Activated CD4-positive, alpha-beta T cell treated with anti-CD3 and anti-CD28 coated beads, Interleukin-2, Interleukin-6, amounts not matched to agents 100 ng/mL and 50 ng/mL, durations not matched to agents 16 hours and 8 hours (primary cell): ENCODE measurements at regions not wholly inside any gene's neighbourhood (a gene's known extent, or its start where the extent isn't known, plus 50 kb on each side); places are given as distances from the start of the nearest gene placed in this dataset.

ENCODE experiments used
- DNase-seq: peaks from one replicate; pipeline ENCODE4 v3.0.0-alpha.2; 2020

- no peak for DNase-seq
Measured at GRCh38 chr2:21650569-21650968, 526.8 kb downstream of the TDRD15 start.

- no peak for DNase-seq
Measured at GRCh38 chr2:21655136-21655535, 531.4 kb downstream of the TDRD15 start.

- no peak for DNase-seq
Measured at GRCh38 chr2:21656330-21657075, 532.7 kb downstream of the TDRD15 start.

GRCh38 chr2:21657445-21657844 lies 533.7 kb downstream of the TDRD15 start:
- DNase-seq, result no peak

- no peak for DNase-seq
Measured at GRCh38 chr2:21658269-21658668, 534.5 kb downstream of the TDRD15 start.

- DNase-seq, result no peak
Measured at GRCh38 chr2:21658907-21659477, 535.2 kb downstream of the TDRD15 start.

GRCh38 chr2:21664083-21664482 lies 540.3 kb downstream of the TDRD15 start:
- no peak for DNase-seq

- DNase-seq, result no peak
Measured at GRCh38 chr2:21667638-21668037, 543.9 kb downstream of the TDRD15 start.

- DNase-seq, result no peak
Measured at GRCh38 chr2:21668078-21668710, 544.4 kb downstream of the TDRD15 start.

- DNase-seq, result no peak
Measured at GRCh38 chr2:21676041-21676440, 552.3 kb downstream of the TDRD15 start.

GRCh38 chr2:21676676-21677075 lies 552.9 kb downstream of the TDRD15 start:
- no peak for DNase-seq

- DNase-seq, result no peak
Measured at GRCh38 chr2:21683838-21684237, 560.1 kb downstream of the TDRD15 start.

GRCh38 chr2:21687589-21687988 lies 563.8 kb downstream of the TDRD15 start:
- DNase-seq, result no peak

GRCh38 chr2:21690005-21690404 lies 566.2 kb downstream of the TDRD15 start:
- DNase-seq, result no peak

- DNase-seq, result no peak
Measured at GRCh38 chr2:21693081-21693480, 569.3 kb downstream of the TDRD15 start.

- no peak for DNase-seq
Measured at GRCh38 chr2:21694079-21694878, 570.5 kb downstream of the TDRD15 start.

GRCh38 chr2:21696900-21697299 lies 573.1 kb downstream of the TDRD15 start:
- no peak for DNase-seq

- DNase-seq, result no peak
Measured at GRCh38 chr2:21700644-21701043, 576.9 kb downstream of the TDRD15 start.

GRCh38 chr2:21710031-21710430 lies 586.3 kb downstream of the TDRD15 start:
- DNase-seq, result no peak

- no peak for DNase-seq
Measured at GRCh38 chr2:21710496-21710895, 586.7 kb downstream of the TDRD15 start.

GRCh38 chr2:21715887-21716286 lies 592.1 kb downstream of the TDRD15 start:
- no peak for DNase-seq

- no peak for DNase-seq
Measured at GRCh38 chr2:21727101-21727500, 603.3 kb downstream of the TDRD15 start.

GRCh38 chr2:21728133-21728532 lies 604.4 kb downstream of the TDRD15 start:
- no peak for DNase-seq

GRCh38 chr2:21730141-21730540 lies 606.4 kb downstream of the TDRD15 start:
- no peak for DNase-seq
